NCI-H1092 treated with DMSO at 0.1 percent for 48 hours (cell line): ENCODE measurements at regions not wholly inside any gene's neighbourhood (a gene's known extent, or its start where the extent isn't known, plus 50 kb on each side); places are given as distances from the start of the nearest gene placed in this dataset.
"Not testable (repeated sequence)": the region's sequence is repeated elsewhere in the genome, so short reads cannot be mapped to it uniquely, and the experiment has no call there.

Source experiments
- DNase-seq: peaks from one replicate; lab custom pipeline; 2025; lab: John Stamatoyannopoulos, UW

DNA sequence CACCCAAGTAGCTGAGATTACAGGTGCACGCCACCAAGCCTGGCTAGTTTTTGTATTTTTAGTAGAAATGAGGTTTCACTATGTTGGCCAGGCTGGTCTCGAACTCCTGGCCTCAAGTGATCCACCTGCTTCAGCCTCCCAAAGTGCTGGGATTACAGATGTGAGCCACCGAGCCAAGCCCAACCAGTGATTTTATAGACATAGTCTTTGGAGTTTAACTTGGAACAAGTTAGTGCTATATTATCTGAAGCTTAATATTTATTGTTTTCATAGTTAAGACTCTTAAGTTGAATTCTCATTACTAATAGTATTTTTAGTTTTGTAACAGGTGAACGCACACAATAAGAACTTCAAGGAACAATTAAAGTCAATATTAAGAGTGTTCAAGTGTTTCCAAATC, 122.1 kb downstream of the SPAG6 start:
- DNase-seq: not testable (repeated sequence)

DNA sequence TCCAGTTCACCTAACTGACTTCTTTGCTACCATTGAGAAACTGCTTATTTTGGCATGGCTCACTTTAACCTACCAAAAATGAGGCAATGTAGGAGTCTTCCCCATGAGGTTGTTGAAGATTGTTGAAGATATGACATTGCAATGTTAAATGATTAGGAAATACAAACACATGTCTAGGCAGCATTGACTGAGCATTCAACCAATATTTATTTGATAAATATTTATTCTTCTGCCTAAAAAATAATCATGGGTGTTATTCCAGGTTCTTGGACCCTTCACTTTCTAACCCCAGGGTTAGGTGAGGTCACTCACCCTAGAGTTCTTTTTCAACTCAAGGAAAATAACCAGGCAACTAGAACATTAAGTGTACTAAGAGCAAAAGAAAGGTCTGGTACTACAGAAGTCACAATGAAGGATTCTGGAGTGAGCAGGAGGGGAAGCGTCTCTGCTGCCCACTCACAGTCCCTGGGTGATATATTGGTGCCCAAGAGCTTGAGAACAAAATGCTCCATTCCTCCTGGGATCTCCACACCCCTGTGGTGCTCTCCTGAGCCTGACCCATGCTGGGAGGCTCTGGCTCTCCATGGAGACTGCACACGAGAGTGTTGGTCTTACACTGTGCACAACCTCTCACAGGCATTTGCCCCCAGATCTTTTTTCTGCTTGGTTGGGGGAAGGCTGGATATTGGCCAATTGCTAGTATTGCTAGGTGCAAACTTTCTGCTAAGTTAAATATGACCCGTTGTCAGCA, 123.4 kb downstream of the SPAG6 start:
- DNase-seq: no peak

DNA sequence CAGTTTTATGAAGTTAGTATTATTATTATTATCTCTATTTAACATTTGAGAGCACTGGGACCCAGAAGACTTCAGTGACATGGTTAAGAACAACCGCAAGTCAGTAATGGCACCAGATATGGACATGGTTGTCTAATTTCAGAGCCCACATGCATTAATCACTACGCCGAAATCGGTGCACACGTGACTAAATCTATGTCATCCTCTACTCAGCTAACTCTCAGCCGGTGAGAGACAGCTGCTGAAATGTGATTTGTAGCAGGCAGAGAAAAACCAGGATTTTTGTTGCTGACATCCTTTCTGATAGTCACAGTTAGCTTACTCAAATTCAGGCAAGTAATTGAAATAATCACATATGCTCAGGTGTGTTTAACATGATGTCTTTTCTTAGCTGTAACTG, 127.7 kb downstream of the SPAG6 start:
- no peak for DNase-seq

DNA sequence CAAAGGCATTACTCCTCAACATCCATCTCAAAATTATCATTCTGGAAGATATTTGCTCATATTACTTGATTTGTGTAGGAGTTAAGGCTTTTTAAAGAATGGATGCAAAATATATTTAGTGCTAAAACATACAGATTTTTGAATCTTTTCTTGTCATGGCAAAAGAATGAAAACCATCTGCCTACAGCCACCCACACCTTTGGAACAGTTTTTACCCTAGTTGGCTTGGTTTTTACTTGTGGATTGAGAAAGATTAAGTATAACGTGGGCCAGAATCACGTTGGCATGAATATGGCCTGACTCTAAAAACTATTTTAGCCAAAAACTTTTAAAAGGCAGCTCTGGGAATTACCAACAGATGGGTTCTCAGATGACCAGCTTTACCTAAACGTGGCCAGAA, 128.2 kb downstream of the SPAG6 start:
- DNase-seq: no peak

DNA sequence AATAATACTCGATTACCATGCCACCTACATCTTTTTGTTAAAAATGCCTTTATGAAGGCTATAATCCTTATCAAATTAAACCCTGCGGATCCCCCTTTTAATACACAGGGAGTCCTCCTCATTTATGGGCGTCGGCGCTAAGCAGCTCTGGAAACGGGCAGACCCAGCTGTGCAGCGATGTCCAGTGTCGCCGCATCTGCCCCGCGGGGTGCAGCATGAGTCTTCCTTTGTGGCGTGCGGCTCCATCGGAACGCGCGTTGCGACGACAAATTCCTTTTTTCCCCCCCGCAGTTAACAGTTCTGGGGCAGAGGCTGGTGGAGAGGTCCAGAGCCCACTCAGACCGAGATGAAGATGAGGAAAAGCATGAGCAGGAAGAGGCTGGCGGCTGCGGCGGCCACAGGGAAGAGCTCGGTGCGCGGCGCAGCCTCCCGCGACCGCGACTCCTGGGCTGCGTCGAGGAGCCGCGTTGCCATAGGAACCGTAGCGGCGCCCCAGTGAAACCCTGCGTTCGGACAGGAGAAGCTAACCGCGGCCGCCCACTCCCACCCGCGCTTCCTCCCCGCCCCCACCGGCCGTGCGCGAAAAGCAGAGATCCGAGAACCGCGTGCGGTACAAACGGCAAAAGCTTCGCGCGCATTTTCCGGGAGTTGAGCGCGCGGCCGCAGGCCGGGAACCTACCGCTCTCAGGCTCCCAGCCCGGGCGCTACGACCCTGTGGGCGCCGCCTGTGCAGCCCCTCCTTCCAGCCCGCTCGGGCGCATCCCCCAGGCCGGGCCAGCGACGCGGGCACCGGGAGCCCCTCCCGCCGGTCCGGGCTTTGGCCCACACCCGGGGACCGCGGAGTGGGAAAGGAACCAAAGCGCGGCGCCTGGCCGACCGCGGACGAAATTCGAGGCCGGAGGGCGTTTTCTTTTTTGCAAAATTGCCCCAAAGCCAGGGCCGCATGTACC, 130.6 kb downstream of the SPAG6 start:
- DNase-seq: peak; percentile 12

DNA sequence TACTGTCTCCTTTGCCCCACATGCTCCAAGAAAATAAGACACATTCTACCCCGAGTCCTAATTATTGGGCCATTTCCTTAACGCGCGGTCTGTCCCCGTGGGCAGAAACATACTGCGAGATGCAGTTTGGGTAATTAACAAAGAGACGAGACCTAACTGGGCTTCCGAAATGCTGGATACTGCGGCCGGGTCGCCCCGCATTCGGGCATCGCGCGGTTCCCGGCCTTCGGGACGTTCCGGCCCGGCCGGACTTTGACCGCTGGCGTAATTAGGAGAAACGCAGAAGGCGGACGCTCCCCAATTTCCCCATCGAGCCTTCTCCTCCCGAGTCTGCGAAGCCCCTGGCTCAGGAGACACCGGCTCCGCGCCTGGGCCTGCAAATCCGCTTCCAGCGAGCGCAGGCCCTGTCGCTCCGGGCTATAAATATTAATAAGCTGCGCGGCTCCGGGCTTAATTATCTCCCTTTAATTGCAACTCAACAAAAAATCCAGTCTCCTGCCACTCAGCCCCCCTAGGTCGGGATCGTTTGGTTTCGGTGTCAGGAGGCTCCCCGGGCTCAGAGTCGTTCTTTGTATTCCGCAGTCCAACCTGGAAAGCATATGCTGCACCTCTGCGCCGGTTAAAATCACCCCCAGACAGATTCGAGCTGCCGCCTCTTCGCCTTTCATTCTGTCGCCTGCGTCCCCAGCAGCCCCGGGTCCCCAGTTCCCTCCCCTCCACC, 131.5 kb downstream of the SPAG6 start:
- no peak for DNase-seq

DNA sequence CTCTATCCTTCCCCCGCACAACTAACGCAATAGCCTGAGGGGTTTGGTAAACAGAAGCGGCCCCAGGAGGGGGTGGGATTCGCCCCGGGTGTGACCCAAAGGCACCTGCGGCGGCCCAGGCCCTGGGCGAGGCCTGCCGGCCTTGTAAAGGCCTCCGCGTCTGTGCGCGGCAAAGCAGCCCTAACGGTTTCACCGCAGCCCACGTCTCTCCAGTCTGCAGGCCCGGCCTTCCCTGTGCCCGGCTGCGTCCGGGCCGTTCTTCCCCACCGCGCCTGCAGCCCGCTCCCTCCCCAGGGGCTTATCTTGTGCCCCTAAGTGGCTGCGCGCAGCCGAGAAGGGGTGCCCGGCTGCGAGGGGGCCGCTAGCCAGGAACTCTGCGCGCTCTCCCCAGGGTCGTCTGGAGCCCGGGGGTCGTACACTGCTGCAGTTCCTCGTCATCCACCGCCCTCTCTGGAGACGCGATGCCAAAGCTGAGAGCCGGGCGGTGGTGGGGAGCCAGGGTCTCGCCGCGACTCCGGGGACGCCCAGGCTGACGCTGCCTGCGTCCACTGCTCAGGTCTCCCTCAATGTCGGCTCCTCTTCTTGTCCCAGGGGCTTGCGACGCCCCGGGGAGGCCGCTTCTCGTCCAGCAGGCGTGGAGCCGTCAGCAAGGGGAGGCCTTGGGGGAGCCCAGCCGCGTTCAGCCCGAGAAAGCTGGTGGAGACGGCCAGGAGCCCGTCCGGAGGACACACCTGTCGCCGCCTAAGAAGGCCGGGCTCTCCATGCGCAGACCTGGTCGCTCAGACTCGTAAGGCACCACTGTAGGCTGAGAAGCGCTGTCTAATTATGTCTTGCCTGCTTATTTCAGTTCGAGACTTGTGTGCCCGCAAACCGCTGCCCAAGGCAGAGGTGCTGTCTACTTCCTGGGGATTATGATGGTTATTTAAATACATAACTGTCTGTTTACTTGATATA, 132.3 kb downstream of the SPAG6 start:
- DNase-seq: no peak

DNA sequence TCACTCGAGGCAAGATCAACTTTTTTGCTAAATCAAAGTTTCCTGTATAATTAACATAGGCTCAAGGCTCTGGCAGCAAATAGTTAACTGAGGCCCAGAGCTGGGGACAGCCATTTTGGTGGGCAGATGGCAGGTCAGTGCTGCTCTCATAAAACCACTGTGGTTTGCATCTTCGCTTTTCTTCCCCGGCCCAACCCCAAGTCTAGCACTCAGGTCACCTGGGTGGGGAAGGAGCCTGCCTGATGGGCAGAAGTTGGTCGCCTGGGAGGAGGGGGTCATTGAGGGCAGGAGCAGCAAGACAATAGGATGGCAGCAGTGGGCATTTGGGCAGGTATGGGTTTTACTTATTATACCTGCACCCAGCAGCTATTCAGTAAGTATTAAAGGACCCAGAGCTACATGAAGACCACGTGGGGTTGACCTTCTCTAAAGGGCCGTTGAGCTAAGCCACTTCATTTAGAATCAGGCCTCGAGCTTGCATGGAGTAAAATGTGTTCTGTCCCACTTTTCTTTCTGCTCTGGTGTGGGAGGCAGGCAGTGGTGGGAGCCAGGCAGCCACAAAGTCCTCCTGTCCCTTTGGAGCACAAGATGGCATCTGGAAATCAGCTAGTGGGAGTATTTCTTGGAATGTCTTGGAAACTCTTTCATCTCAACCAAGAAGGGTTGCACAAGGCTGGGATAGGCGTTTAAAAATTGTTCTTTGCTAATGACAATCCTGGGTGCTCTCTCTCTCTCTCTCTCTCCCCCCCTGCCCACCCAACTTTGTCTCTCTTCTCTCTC, 133.4 kb downstream of the SPAG6 start:
- no peak for DNase-seq

DNA sequence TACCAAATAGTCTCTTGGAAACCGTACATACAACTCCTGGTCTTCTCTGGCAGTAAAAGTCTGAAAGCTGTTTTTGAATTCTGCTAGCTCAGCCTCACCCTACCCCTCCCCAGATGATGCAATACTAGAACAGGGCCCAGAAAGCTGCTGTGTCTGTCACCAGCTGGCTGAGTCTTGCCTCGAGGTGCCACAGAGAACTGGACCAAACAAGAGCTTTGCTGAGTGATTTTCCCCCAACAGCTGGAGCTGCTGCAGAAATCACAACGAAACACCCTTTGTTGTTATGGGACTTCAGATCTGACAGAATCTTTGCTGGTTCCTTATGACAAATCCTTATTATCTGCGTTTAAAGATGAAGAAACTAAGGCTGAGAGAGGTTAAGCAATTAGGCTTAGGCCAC, 134.1 kb downstream of the SPAG6 start:
- no peak for DNase-seq

DNA sequence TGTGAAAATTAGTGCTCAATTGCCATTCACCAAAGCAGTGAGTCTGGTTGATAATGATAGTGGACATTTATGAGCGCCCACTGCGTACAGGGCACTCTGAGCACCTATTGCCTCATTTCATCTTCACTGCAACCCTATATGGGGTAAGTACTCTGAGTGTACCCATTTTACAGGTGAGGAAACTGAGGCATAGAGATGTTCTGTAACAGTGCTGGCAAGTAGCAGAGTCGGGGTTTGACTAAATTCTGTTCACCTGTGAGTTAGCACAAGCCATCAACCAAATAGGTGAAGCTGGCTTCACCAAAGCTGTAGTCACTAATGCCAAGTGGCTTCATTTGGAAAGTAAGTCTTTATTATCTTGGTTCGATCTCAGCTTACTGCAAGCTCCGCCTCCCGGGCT, 135.8 kb downstream of the SPAG6 start:
- DNase-seq: no peak

DNA sequence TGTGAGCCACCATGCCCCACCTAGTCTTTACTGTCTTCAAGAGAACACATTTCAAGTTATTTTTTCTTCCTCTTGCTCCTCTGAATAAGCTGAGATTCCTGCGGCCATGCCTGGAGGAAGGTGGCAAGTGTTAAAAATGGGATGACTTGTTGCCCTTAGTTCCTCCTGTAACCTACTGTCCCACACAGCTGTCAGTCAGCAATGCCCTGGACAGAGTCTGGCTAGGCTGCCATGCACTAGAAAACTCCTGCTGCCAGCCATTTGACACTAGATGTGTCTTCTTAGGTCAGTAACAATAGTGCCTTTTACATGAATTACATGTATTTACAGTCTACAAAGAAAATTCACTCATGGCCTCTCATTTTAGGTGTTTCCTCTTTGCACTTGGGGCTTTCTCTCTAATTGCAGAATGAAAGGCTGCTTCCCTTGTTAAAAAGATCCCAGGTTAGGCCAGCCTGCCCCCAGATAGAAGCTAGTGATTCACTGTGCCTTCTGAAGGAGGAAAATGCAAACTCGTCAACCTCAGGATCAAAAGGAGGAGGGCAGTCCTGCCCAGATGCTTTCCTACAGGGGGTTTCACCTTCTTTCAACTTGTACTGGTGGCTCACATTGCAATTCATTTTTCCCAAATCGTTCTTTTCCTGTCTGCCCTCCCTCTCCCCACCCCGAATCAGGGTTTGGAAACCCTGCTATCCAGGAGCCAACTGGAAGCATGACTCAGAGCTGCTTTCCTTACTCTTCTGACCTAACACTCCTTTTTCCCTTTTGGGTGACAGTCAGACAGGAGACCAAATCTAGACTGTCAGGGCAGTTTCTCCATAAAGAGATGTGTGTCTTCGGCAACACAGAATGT, 136.6 kb downstream of the SPAG6 start:
- no peak for DNase-seq

DNA sequence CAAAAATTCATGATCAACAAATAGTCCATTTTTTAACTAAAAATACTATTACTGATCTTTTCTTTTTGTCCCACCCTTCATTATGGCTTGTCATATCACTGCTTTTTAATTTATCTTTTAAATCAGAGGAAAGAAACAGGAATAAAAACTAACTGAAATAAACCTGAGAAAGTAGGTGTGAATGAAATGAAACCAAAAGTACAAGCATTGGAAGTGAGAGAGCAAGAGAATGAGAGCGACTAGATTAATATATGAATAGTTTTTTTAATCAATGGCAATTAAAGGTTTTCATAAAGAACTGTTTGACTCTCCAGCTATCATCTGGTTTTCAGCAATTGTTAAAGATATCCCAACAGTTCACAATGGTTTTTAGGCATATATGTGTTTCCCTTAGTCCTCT, 137.8 kb downstream of the SPAG6 start:
- DNase-seq: no peak
